ENCODE measurements at regions not wholly inside any gene's neighbourhood (a gene's known extent, or its start where the extent isn't known, plus 50 kb on each side); places are given as distances from the start of the nearest gene placed in this dataset.

GRCh38 chr7:41224063-41224763 is 478.7 kb downstream of the INHBA start:
- WGBS (ENCODE audit: low lambda C conversion rate): 74% methylated on average over 6 of the region's 6 CpGs

More at GRCh38 chr7:41224063-41224763, 478.7 kb downstream of the INHBA start:
- no peaks in the 10 kb centered on the region for H3K27me3 ChIP-seq (ENCODE audit: insufficient read depth)
- no peaks in the 10 kb centered on the region for H4K20me1 ChIP-seq (ENCODE audit: insufficient read depth)
- H3K9me3 ChIP-seq: no peaks in the 10 kb centered on the region
- no peak overlapping the region for H2AFZ ChIP-seq (ENCODE audit: low read depth)
- POLR2A ChIA-PET: no interaction called here
- H3K9ac ChIP-seq: no peak overlapping the region
- H3K9me2 ChIP-seq: no peaks in the 10 kb centered on the region
- CTCF ChIA-PET: interaction anchor here (2.1 kb wide), 1 partner anchor 16 kb away, joined by 4 read pairs; no protein-coding TSS in a partner anchor
- H3K36me3 ChIP-seq (replicated peaks in 1 of 2; ENCODE audit: control insufficient read depth in 1 of 2, insufficient read depth in 2 of 2, low read length in 1 of 2): no peaks in the 10 kb centered on the region
- no peak overlapping the region for H3K4me3 ChIP-seq (ENCODE audit: low read depth in 2 of 2, low read length in 1 of 2)
- H3K4me1 ChIP-seq (ENCODE audit: control insufficient read depth in 1 of 2, insufficient read depth in 2 of 2, low read depth in 1 of 2, low read length in 1 of 2): peaks cover 2 to 6% of the 10 kb centered on the region in 2 experiments; a peak in 3 of 4 replicates
- H3K79me2 ChIP-seq (ENCODE audit: insufficient read depth): no peaks in the 10 kb centered on the region
- H3K27ac ChIP-seq (ENCODE audit: low read depth in 2 of 2, low read length in 1 of 2): no peak overlapping the region; a peak in 1 of 4 replicates
- no peak for DNase-seq
- H3K4me2 ChIP-seq: no peak overlapping the region
- TF ChIP-seq FOSL2 (IDR thresholded peaks at IDR 0.05; ENCODE audit: borderline replicate concordance, low read depth): no peak
- no peak for TF ChIP-seq SMC3 (IDR thresholded peaks at IDR 0.05; ENCODE audit: low read depth, low read length)
- TF ChIP-seq TEAD4 (IDR thresholded peaks at IDR 0.05; ENCODE audit: borderline replicate concordance, insufficient read depth): no peak
- TF ChIP-seq EZH2phosphoT487 (IDR thresholded peaks at IDR 0.05; ENCODE audit: borderline replicate concordance, low read depth): no peak
- no peak for TF ChIP-seq TAF1 (IDR thresholded peaks at IDR 0.05; ENCODE audit: borderline replicate concordance, low read depth, low read length)
- no peak for TF ChIP-seq IRF3 (IDR thresholded peaks at IDR 0.05; ENCODE audit: low read depth, low read length)
- no peak for TF ChIP-seq USF1 (IDR thresholded peaks at IDR 0.05; ENCODE audit: borderline replicate concordance, low read depth)
- no peak for TF ChIP-seq RAD21 (IDR thresholded peaks at IDR 0.05; ENCODE audit: low read length)
- TF ChIP-seq TCF12 (IDR thresholded peaks at IDR 0.05): no peak
- TF ChIP-seq POLR2AphosphoS5 (IDR thresholded peaks at IDR 0.05; ENCODE audit: low read depth, low read length): no peak
- TF ChIP-seq FOXJ3 (CRISPR knock-in tag; IDR thresholded peaks at IDR 0.05): no peak
- TF ChIP-seq RFX5 (IDR thresholded peaks at IDR 0.05; ENCODE audit: low read length): no peak
- no peak for TF ChIP-seq ELF1 (IDR thresholded peaks at IDR 0.05)
- TF ChIP-seq JUND (IDR thresholded peaks at IDR 0.05): no peak
- no peak for TF ChIP-seq REST (IDR thresholded peaks at IDR 0.05; ENCODE audit: low read depth, low read length)
- no peak for TF ChIP-seq SIN3A (IDR thresholded peaks at IDR 0.05; ENCODE audit: borderline replicate concordance, low read depth, low read length)
- no peak for TF ChIP-seq RCOR1 (IDR thresholded peaks at IDR 0.05; ENCODE audit: low read length)
- no peak for TF ChIP-seq USF2 (IDR thresholded peaks at IDR 0.05; ENCODE audit: borderline replicate concordance, low read depth, low read length)
- TF ChIP-seq CHD2 (IDR thresholded peaks at IDR 0.05; ENCODE audit: low read length, partially characterized antibody): no peak
- peaks cover 20% of the 10 kb centered on the region for H3F3A ChIP-seq (replicated peaks; ENCODE audit: insufficient read depth)

Measured in SK-N-SH (cell line).